SH-SY5Y (cell line): ENCODE measurements at regions not wholly inside any gene's neighbourhood (a gene's known extent, or its start where the extent isn't known, plus 50 kb on each side); places are given as distances from the start of the nearest gene placed in this dataset.

ENCODE experiments used
- GATA2 ChIP-seq: IDR thresholded peaks from 2 replicates; pipeline ENCODE4 v1.6.1; 2011; ENCODE audit warnings: mild to moderate bottlenecking, low read depth, low read length
- GATA3 ChIP-seq: IDR thresholded peaks from 2 replicates; pipeline ENCODE4 v1.6.1; 2011; ENCODE audit warnings: low read depth, mild to moderate bottlenecking, low read length, moderate library complexity

GRCh38 chr7:119197877-119198527 is 973.5 kb downstream of the ANKRD7 start:
- TF ChIP-seq GATA3: no peak
- TF ChIP-seq GATA2: no peak
